Tibial artery (tissue), 4 donors: ENCODE measurements at regions not wholly inside any gene's neighbourhood (a gene's known extent, or its start where the extent isn't known, plus 50 kb on each side); places are given as distances from the start of the nearest gene placed in this dataset.
A peak's percentile ranks its signal among the peaks of the same experiment; 100 is the strongest.

Experiments used
- DNase-seq, 2 donors: peaks; one replicate each; pipeline ENCODE4 v3.0.0-alpha.2; 2019
- H3K27ac ChIP-seq, 2 donors: fragments of 200-600 bp; sonication (generic) in 1 of 2; 1 replicate in 1 of 2; 2 replicates in 1 of 2; pipeline ENCODE4 v1.5.1; 2018 to 2019; ENCODE audit warnings: mild to moderate bottlenecking in 1 of 2
- H3K27me3 ChIP-seq, 2 donors: fragments of 200-600 bp; sonication (generic) in 1 of 2; one replicate each; pipeline versions ENCODE4 v1.5.1 to v1.6.0; 2016 to 2019
- H3K36me3 ChIP-seq, 3 donors: fragments of 200-600 bp; sonication (generic) in 2 of 3; one replicate each; pipeline ENCODE4 v1.5.1; 2016 to 2019; ENCODE audit warnings: mild to moderate bottlenecking in 2 of 3
- H3K4me1 ChIP-seq, 4 donors: fragments of 200-600 bp; sonication (generic) in 2 of 4; 1 replicate in 3 of 4; 2 replicates in 1 of 4; pipeline ENCODE4 v1.5.1; 2016 to 2019
- H3K4me3 ChIP-seq, 2 donors: fragments of 200-600 bp; sonication (generic) in 1 of 2; 1 replicate in 1 of 2; 2 replicates in 1 of 2; pipeline ENCODE4 v1.5.1; 2018 to 2019; ENCODE audit warnings: mild to moderate bottlenecking in 2 of 2
- H3K9me3 ChIP-seq, 3 donors: fragments of 200-600 bp; sonication (generic) in 1 of 3; one replicate each; pipeline ENCODE4 v1.5.1; 2016 to 2019
- intact Hi-C: fragments of 100-400 bp; cut with DNase I; formaldehyde crosslinking; loops from one replicate; pipeline ENCODE4 v1.15.0; 2023; ENCODE audit warnings: low total_unique reads
- TF ChIP-seq, protein P1 (sequence below), 2 experiments: fragments of 200-600 bp in 1 of 2; fragments of 450-650 bp in 1 of 2; IDR thresholded peaks; one replicate each; pipeline ENCODE4 v1.5.1; 2017 to 2019; ENCODE audit warnings: antibody characterized with exemption in 2 of 2, mild to moderate bottlenecking in 1 of 2, moderate library complexity in 1 of 2

DNA sequence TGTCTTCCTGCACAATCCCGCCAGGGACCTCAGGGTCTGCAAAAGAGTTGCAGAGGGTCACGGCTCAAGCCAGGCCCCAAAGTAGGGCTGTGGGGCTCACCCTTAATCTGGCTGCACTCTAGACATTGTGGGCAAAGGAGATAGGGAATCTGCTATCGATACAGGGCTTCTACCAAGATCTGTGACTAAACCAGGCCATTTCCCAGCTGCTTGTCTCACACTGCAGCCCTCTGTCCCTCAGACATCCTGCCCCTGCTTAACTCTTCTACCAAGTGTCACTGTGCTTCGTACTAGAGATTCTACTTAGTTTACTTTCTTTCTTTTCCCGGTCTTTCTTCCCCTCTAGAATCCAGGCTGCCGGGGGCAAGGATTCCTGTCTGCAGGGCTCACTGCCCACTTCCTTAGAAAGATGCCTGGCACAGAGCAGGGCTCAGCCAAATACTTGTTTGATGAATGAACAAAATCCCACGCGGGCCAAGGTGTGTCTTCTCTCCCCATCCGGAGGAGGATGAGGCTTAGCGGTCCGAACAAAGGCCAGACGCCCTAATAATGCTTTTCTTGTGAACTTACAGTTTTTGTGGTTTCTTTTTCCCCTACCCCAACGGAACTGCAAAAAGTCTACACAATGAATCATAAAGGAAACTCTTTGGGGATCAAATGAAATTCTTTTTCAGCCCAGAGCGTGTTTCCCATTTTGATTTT lies 61.3 kb upstream of the ANO1 start:
- DNase-seq = no peak
- TF ChIP-seq, protein P1, sequence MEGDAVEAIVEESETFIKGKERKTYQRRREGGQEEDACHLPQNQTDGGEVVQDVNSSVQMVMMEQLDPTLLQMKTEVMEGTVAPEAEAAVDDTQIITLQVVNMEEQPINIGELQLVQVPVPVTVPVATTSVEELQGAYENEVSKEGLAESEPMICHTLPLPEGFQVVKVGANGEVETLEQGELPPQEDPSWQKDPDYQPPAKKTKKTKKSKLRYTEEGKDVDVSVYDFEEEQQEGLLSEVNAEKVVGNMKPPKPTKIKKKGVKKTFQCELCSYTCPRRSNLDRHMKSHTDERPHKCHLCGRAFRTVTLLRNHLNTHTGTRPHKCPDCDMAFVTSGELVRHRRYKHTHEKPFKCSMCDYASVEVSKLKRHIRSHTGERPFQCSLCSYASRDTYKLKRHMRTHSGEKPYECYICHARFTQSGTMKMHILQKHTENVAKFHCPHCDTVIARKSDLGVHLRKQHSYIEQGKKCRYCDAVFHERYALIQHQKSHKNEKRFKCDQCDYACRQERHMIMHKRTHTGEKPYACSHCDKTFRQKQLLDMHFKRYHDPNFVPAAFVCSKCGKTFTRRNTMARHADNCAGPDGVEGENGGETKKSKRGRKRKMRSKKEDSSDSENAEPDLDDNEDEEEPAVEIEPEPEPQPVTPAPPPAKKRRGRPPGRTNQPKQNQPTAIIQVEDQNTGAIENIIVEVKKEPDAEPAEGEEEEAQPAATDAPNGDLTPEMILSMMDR (IDR thresholded peaks at IDR 0.05) = no peak
- H3K9me3 ChIP-seq = no peaks in the 10 kb centered on the region
- no peaks in the 10 kb centered on the region for H3K27me3 ChIP-seq
- peaks cover 0 to 27% (median 11%) of the 10 kb centered on the region in 4 donors for H3K4me1 ChIP-seq
- no peak overlapping the region for H3K4me3 ChIP-seq
- no peaks in the 10 kb centered on the region for H3K36me3 ChIP-seq
- H3K27ac ChIP-seq = peak overlapping the region; percentile 12 to 39
- intact Hi-C loops = no loop called here

DNA sequence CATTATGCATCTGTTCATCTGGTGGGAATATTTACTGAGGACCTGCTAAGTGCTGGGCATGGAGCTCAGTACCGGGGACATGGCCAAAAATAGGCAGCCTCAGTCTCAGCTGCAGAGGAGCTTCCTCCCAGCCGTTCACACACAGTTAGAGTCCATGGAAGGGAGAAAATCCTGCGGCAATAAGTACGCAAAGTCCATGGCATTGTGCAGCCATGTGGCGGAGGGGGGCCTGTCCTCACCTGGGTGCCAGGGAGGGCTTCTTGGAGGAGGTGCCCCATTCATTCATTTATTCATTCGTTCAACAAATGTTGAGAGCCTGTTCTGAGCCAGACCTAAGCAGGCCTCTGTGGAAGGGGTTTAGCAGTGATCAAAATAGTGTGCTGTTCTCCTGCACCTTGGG lies 59.3 kb upstream of the ANO1 start:
- peak in 1 of 2 donors; percentile 48 for DNase-seq
- Histone ChIP-seq H3K36me3 (no peaks in the 10 kb centered on the region), H3K4me1 (peaks cover 0 to 27% (median 11%) of the 10 kb centered on the region in 4 donors), H3K27me3 (no peaks in the 10 kb centered on the region), H3K4me3 (no peak overlapping the region), H3K9me3 (no peaks in the 10 kb centered on the region), H3K27ac (no peak overlapping the region)
- TF ChIP-seq, protein P1 (IDR thresholded peaks at IDR 0.05) = no peak
- intact Hi-C loops = no loop called here

DNA sequence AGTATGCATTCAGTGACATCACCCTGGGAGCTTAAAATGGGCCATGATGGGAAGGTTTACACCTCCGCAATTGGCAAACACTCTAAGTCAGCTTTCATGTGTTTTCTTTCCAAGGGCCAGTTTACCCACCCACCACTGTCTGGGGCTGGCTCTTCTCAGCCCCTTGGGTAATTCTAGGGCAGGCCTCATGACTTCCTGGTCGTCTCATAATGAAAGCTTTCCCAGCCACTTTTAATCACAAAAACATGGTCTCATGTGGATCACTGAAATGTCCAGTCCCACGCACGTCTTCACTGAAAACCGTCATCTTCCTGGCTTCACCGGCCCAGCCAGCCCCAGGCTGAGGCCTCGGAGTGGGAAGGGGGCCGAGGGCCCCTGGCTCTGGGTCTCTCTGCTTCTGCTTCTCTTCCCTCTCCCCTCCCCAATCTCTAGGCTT lies 58.5 kb upstream of the ANO1 start:
- DNase-seq = peak in 1 of 2 donors; percentile 59
- no peaks in the 10 kb centered on the region for H3K27me3 ChIP-seq
- H3K4me3 ChIP-seq = no peak overlapping the region
- no peaks in the 10 kb centered on the region for H3K9me3 ChIP-seq
- H3K27ac ChIP-seq = peak overlapping the region; percentile 21 to 46
- TF ChIP-seq, protein P1 (IDR thresholded peaks at IDR 0.05) = no peak
- no peaks in the 10 kb centered on the region for H3K36me3 ChIP-seq
- H3K4me1 ChIP-seq = peaks cover 0 to 27% (median 11%) of the 10 kb centered on the region in 4 donors
- intact Hi-C loops = no loop called here

DNA sequence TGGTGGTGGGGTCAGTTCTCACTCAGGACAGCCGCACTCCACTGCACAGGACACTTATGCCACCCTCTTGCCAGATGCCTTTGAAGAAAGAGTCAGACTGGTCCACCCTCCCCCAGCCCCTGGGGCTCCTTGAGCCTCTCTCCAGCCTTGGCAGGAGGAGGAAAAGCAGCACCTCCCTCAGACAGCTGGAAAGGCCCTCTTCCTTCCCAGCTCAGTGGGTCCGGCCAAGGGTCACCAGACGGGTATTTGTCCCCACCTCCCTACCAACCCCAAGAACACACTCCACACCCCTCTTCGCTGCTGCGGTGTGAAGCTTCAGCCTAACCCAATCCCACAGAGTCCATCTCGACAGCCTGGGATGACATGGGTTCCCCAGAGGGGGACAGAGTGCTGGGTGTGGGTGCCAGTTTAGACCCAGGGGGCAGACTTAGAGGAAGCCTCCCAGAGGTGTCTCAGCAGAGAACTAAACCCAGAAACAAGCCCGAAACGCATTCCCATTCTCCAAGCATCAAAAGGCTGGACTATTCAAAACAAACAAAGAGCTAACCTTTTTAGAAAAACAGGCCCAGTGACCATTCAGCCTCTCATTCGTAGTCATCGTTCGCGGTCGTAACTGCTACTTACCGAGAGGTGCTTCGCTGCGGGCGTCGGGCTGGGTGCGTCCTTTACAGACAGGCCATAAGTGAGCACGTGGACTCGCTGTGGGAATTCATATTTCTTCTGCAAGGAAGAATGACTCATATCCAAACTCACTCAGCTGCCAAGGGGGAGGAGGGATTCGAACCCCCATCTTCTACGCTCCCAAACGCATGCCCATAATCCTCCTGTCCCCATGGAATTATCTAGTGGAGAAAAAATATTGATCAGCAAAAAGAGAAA lies 57.5 kb upstream of the ANO1 start:
- Histone ChIP-seq H3K4me3 (no peak overlapping the region), H3K4me1 (peaks cover 0 to 27% (median 11%) of the 10 kb centered on the region in 4 donors), H3K27me3 (no peaks in the 10 kb centered on the region), H3K27ac (peak overlapping the region; percentile 21 to 46), H3K36me3 (no peaks in the 10 kb centered on the region), H3K9me3 (no peaks in the 10 kb centered on the region)
- peak in 1 of 2 donors; percentile 64 for DNase-seq
- intact Hi-C loops = no loop called here
- TF ChIP-seq, protein P1 (IDR thresholded peaks at IDR 0.05) = no peak

DNA sequence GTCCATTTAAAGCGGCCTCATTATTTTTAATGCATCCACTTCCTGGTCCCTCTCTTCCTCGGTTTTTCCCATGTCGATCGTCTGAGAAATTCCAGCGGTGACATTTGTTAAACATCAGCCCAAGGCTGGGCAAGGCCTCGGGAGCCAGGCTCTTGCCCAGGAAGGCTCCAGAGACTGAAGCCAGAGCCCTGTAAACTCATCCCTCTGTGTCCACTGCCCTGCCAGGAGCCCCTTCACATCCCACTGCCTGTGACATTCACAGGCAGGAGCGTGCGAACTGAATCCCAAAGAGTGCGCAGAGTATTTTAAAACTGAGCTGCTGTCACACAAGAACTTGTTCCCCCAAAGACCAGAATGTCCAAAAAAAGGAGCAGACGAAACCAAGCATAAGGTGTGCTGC lies 56.5 kb upstream of the ANO1 start:
- Histone ChIP-seq H3K4me1 (peaks cover 0 to 22% (median 8%) of the 10 kb centered on the region in 4 donors), H3K36me3 (no peaks in the 10 kb centered on the region), H3K27me3 (no peaks in the 10 kb centered on the region), H3K9me3 (no peaks in the 10 kb centered on the region), H3K4me3 (no peak overlapping the region), H3K27ac (no peak overlapping the region)
- TF ChIP-seq, protein P1 (IDR thresholded peaks at IDR 0.05) = no peak
- intact Hi-C loops = no loop called here
- DNase-seq = peak in 1 of 2 donors; percentile 28
